GM12878 (cell line): ENCODE measurements at regions not wholly inside any gene's neighbourhood (a gene's known extent, or its start where the extent isn't known, plus 50 kb on each side); places are given as distances from the start of the nearest gene placed in this dataset.
A peak's percentile ranks its signal among the peaks of the same experiment; 100 is the strongest.

Source experiments
- ATAC-seq: fragments of 200-7000 bp; cut with Tn5 transposase; 3 replicates; pipeline ENCODE4 v1.9.1; 2020; ENCODE audit warnings: mild to moderate bottlenecking, moderate library complexity
- BruUV-seq: library from RNA; stranded (reverse); fragments of 400-500 nt; replicated peaks from 2 replicates; lab custom pipeline; 2021; lab: Mats Ljungman, UMichigan
- CTCF ChIA-PET: fragments of 300-600 bp; sonication (Branson Sonifier 250); formaldehyde crosslinking; extraction: SDS; loops from one replicate; lab custom pipeline; 2021; ENCODE audit warnings: inconsistent platforms; lab: Yijun Ruan, JAX
- POLR2A ChIA-PET: fragments of 350-600 bp; formaldehyde crosslinking; extraction: SDS; loops from one replicate; lab custom pipeline; 2021; ENCODE audit warnings: inconsistent platforms; lab: Charles Lee
- RAD21 ChIA-PET: fragments of 300-600 bp; sonication (Branson Sonifier 250); formaldehyde crosslinking; loops from one replicate; lab custom pipeline; 2023; ENCODE audit warnings: antibody characterized with exemption; ENCODE audit not compliant: unreplicated experiment; lab: Charles Lee
- SMC1A ChIA-PET: fragments of 300-600 bp; sonication (Branson Sonifier 250); formaldehyde crosslinking; loops from one replicate; lab custom pipeline; 2023; ENCODE audit not compliant: unreplicated experiment, uncharacterized antibody; lab: Charles Lee
- DNase-seq: peaks from one replicate; pipeline ENCODE4 v3.0.0-alpha.2; 2011; ENCODE audit warnings: low read depth, low spot score
- FAIRE-seq: peaks from 3 replicates; lab custom pipeline; 2011; peaks lifted over from hg19 to GRCh38; lab: Jason Lieb, UNC
- H2AFZ ChIP-seq: 2 replicates; pipeline ENCODE4 v1.6.0; 2011; ENCODE audit warnings: low read depth, low read length, control low read depth; ENCODE audit not compliant: control insufficient read depth
- H3K27ac ChIP-seq: 2 replicates; pipeline ENCODE4 v1.5.1; 2011; ENCODE audit warnings: control low read depth; ENCODE audit not compliant: control insufficient read depth, insufficient read depth
- H3K27me3 ChIP-seq, 2 experiments: replicated peaks in 1 of 2; 2 replicates each; pipeline versions ENCODE4 v1.6.0 to v1.6.1; 2011; ENCODE audit warnings: low read length in 1 of 2; ENCODE audit not compliant: control insufficient read depth in 2 of 2, insufficient read depth in 2 of 2
- H3K36me3 ChIP-seq, 2 experiments: 2 replicates each; pipeline ENCODE4 v1.5.1; 2011; ENCODE audit warnings: low read length in 1 of 2; ENCODE audit not compliant: control insufficient read depth in 2 of 2, insufficient read depth in 2 of 2
- H3K4me1 ChIP-seq: 2 replicates; pipeline ENCODE4 v1.6.1; 2011; ENCODE audit warnings: mild to moderate bottlenecking, low read length, moderate library complexity, mixed read lengths; ENCODE audit not compliant: control insufficient read depth, insufficient read depth
- H3K4me2 ChIP-seq: 2 replicates; pipeline ENCODE4 v1.6.0; 2011; ENCODE audit warnings: control low read depth; ENCODE audit not compliant: control insufficient read depth, insufficient read depth
- H3K4me3 ChIP-seq: fragments of 200-600 bp; sonication (generic); 2 replicates; pipeline ENCODE4 v1.5.1; 2016
- H3K79me2 ChIP-seq: 2 replicates; pipeline ENCODE4 v1.6.0; 2011; ENCODE audit warnings: low read length; ENCODE audit not compliant: control insufficient read depth, insufficient read depth
- H3K9ac ChIP-seq: 2 replicates; pipeline ENCODE4 v1.8.0; 2011; ENCODE audit warnings: low read length, control low read depth, mixed read lengths; ENCODE audit not compliant: control insufficient read depth, insufficient read depth
- H3K9me3 ChIP-seq: replicated peaks from 3 replicates; pipeline ENCODE4 v1.5.1; 2011; ENCODE audit warnings: mild to moderate bottlenecking, low read length; ENCODE audit not compliant: control insufficient read depth, insufficient read depth
- H4K20me1 ChIP-seq: 2 replicates; pipeline ENCODE4 v1.6.0; 2011; ENCODE audit not compliant: control insufficient read depth, insufficient read depth
- BCL11A ChIP-seq: IDR thresholded peaks from 2 replicates; pipeline ENCODE4 v1.6.1; 2011; ENCODE audit warnings: low read depth, low read length
- CREM ChIP-seq: IDR thresholded peaks from 2 replicates; pipeline ENCODE4 v1.6.1; 2014; ENCODE audit warnings: antibody characterized with exemption, low read depth
- RB1 ChIP-seq: fragments of 450-650 bp; formaldehyde crosslinking; IDR thresholded peaks from 2 replicates; pipeline ENCODE4 v1.6.1; 2017; ENCODE audit warnings: mild to moderate bottlenecking, borderline replicate concordance
- RUNX3 ChIP-seq: IDR thresholded peaks from 2 replicates; pipeline ENCODE4 v1.6.1; 2012; ENCODE audit warnings: low read length, inconsistent platforms
- SIX5 ChIP-seq: IDR thresholded peaks from 2 replicates; pipeline ENCODE4 v1.6.1; 2011; ENCODE audit warnings: mild to moderate bottlenecking, low read depth, low read length, moderate library complexity; ENCODE audit not compliant: severe bottlenecking
- TCF3 ChIP-seq: IDR thresholded peaks from 2 replicates; pipeline ENCODE4 v1.6.1; 2012; ENCODE audit warnings: low read depth, mild to moderate bottlenecking, low read length, borderline replicate concordance; ENCODE audit not compliant: insufficient read depth
- USF2 ChIP-seq: IDR thresholded peaks from 2 replicates; pipeline ENCODE4 v1.6.1; 2011; ENCODE audit warnings: low read depth, low read length, improper control_type of control experiment, borderline replicate concordance
- ZNF592 ChIP-seq: fragments of 450-650 bp; IDR thresholded peaks from 2 replicates; pipeline ENCODE4 v1.6.1; 2017; ENCODE audit warnings: mild to moderate bottlenecking, moderate library complexity
- WGBS: methylation state at CpG from one replicate; pipeline ENCODE4 v1.1.6; 2016; ENCODE audit warnings: low lambda C conversion rate; ENCODE audit not compliant: insufficient replicate concordance, insufficient coverage; ENCODE audit errors: missing lambda C conversion rate; 5-methylcytosine and 5-hydroxymethylcytosine counted together
- in situ Hi-C: fragments of 300-500 bp; cut with MboI; formaldehyde crosslinking; loops from 9 replicates; pipeline ENCODE4 v1.14.3; 2018; ENCODE audit warnings: mixed read lengths
- intact Hi-C: fragments of 100-400 bp; cut with micrococcal nuclease; formaldehyde crosslinking; loops from one replicate; pipeline ENCODE4 v1.14.2; 2022; ENCODE audit not compliant: unreplicated experiment

- Histone ChIP-seq H3K79me2 (no peaks in the 10 kb centered on the region), H3K27me3 (no peaks in the 10 kb centered on the region; a peak in 1 of 4 replicates), H3K4me2 (no peak overlapping the region), H3K27ac (no peak overlapping the region), H4K20me1 (no peaks in the 10 kb centered on the region), H3K9me3 (no peaks in the 10 kb centered on the region), H3K36me3 (no peaks in the 10 kb centered on the region), H2AFZ (no peak overlapping the region), H3K4me1 (no peaks in the 10 kb centered on the region), H3K4me3 (no peak overlapping the region), H3K9ac (no peak overlapping the region)
- CTCF ChIA-PET = no interaction called here
- SMC1A ChIA-PET = interaction anchor here (1.0 kb wide), 1 partner anchor 10 kb away, joined by 3 read pairs; no protein-coding TSS in a partner anchor
- WGBS = 0% methylated on average over 4 of the region's 4 CpGs
- POLR2A ChIA-PET = no interaction called here
- in situ Hi-C loops = no loop called here
- intact Hi-C loops = no loop called here
- RAD21 ChIA-PET = no interaction called here
- FAIRE-seq = peak; percentile 27
- TF ChIP-seq SIX5 (no peak), USF2 (no peak), BCL11A (no peak), RB1 (no peak), ZNF592 (no peak), CREM (no peak), RUNX3 (peak; percentile 33; the same call in 1 of the 2 replicates), TCF3 (no peak)
- peak; percentile 61 for ATAC-seq
- no TSS peak for BruUV-seq
- DNase-seq = no peak
Observed at GRCh38 chr3:106826791-106827311, 550.4 kb upstream of the CCDC54 start.
